ENCODE measurements at regions not wholly inside any gene's neighbourhood (a gene's known extent, or its start where the extent isn't known, plus 50 kb on each side); places are given as distances from the start of the nearest gene placed in this dataset.

GRCh38 chr6:128605961-128606360 lies 85.6 kb upstream of the PTPRK start:
- Mint-ChIP-seq H3K9me3 (peaks cover 0 to 6% (median 0%) of the 10 kb centered on the region in 7 donors), H3K4me1 (no peaks in the 10 kb centered on the region), H3K27me3 (ENCODE audit: low read depth in 3 of 3) (no peaks in the 10 kb centered on the region), H3K36me3 (no peaks in the 10 kb centered on the region), H3K4me3 (no peak overlapping the region), H3K27ac (no peak overlapping the region)
- no peak overlapping the region for H2AFZ ChIP-seq (ENCODE audit: insufficient read depth, low read depth, low read length, poor library complexity, severe bottlenecking)
- intact Hi-C loops (cut with micrococcal nuclease), result no loop called here
- WGBS (ENCODE audit: insufficient coverage), result no CpG with 5 or more reads among the region's 2 CpGs
- no peak for DNase-seq
- no peak overlapping the region for H3K9ac ChIP-seq (ENCODE audit: insufficient read depth, low read length, poor library complexity, severe bottlenecking)
- no peaks in the 10 kb centered on the region for H3K27me3 ChIP-seq (ENCODE audit: control insufficient read depth in 2 of 2, insufficient read depth in 2 of 2, low read length in 2 of 2)
- H3K79me2 ChIP-seq (ENCODE audit: insufficient read depth, low read length), result no peaks in the 10 kb centered on the region
- no peaks in the 10 kb centered on the region for H3K36me3 ChIP-seq (replicated peaks in 1 of 2; ENCODE audit: control insufficient read depth in 1 of 2, insufficient read depth in 2 of 2, low read length in 2 of 2)
- H3K9me3 ChIP-seq (replicated peaks in 1 of 2; ENCODE audit: control insufficient read depth in 1 of 2, insufficient read depth in 1 of 2, low read length in 2 of 2), result peaks cover 0 to 4% of the 10 kb centered on the region in 2 donors
- no peak overlapping the region for H3K27ac ChIP-seq (ENCODE audit: low read depth in 1 of 2, low read length in 2 of 2)
- no peak overlapping the region for H3K4me2 ChIP-seq (replicated peaks; ENCODE audit: extremely low read depth, low read length, poor library complexity, severe bottlenecking)
- H4K20me1 ChIP-seq (ENCODE audit: insufficient read depth, low read length), result no peaks in the 10 kb centered on the region
- H3K4me3 ChIP-seq (replicated peaks in 1 of 3; ENCODE audit: low read depth in 2 of 3, low read length in 3 of 3), result no peak overlapping the region
- TF ChIP-seq CTCF (IDR thresholded peaks at IDR 0.05), result no peak
- H3K4me1 ChIP-seq (ENCODE audit: control insufficient read depth in 1 of 2, insufficient read depth in 2 of 2, low read length in 2 of 2), result no peaks in the 10 kb centered on the region

- H3K4me3 Mint-ChIP-seq, result no peak overlapping the region
- Histone ChIP-seq H2AFZ (ENCODE audit: insufficient read depth, low read depth, low read length, poor library complexity, severe bottlenecking) (no peak overlapping the region), H3K4me3 (replicated peaks in 1 of 3; ENCODE audit: low read depth in 2 of 3, low read length in 3 of 3) (no peak overlapping the region), H3K4me1 (ENCODE audit: control insufficient read depth in 1 of 2, insufficient read depth in 2 of 2, low read length in 2 of 2) (no peaks in the 10 kb centered on the region), H3K79me2 (ENCODE audit: insufficient read depth, low read length) (no peaks in the 10 kb centered on the region), H3K4me2 (replicated peaks; ENCODE audit: extremely low read depth, low read length, poor library complexity, severe bottlenecking) (no peak overlapping the region), H3K9ac (ENCODE audit: insufficient read depth, low read length, poor library complexity, severe bottlenecking) (no peak overlapping the region), H3K9me3 (replicated peaks in 1 of 2; ENCODE audit: control insufficient read depth in 1 of 2, insufficient read depth in 1 of 2, low read length in 2 of 2) (peaks cover 0 to 4% of the 10 kb centered on the region in 2 donors), H4K20me1 (ENCODE audit: insufficient read depth, low read length) (no peaks in the 10 kb centered on the region), H3K27ac (ENCODE audit: low read depth in 1 of 2, low read length in 2 of 2) (no peak overlapping the region), H3K27me3 (ENCODE audit: control insufficient read depth in 2 of 2, insufficient read depth in 2 of 2, low read length in 2 of 2) (no peaks in the 10 kb centered on the region), H3K36me3 (replicated peaks in 1 of 2; ENCODE audit: control insufficient read depth in 1 of 2, insufficient read depth in 2 of 2, low read length in 2 of 2) (no peaks in the 10 kb centered on the region)
- intact Hi-C loops (cut with micrococcal nuclease), result no loop called here
- no CpG with 5 or more reads among the region's 4 CpGs for WGBS (ENCODE audit: insufficient coverage)
- H3K36me3 Mint-ChIP-seq, result no peaks in the 10 kb centered on the region
- TF ChIP-seq CTCF (IDR thresholded peaks at IDR 0.05), result no peak
- DNase-seq, result no peak
- no peaks in the 10 kb centered on the region for H3K4me1 Mint-ChIP-seq
- H3K27me3 Mint-ChIP-seq (ENCODE audit: low read depth in 3 of 3), result no peaks in the 10 kb centered on the region
- H3K9me3 Mint-ChIP-seq, result peaks cover 0 to 2% (median 0%) of the 10 kb centered on the region in 7 donors
- no peak overlapping the region for H3K27ac Mint-ChIP-seq
Measured at GRCh38 chr6:128601060-128601459, 80.7 kb upstream of the PTPRK start.
